PFSK-1 (cell line): ENCODE measurements at regions not wholly inside any gene's neighbourhood (a gene's known extent, or its start where the extent isn't known, plus 50 kb on each side); places are given as distances from the start of the nearest gene placed in this dataset.

Source experiments
- POLR2AphosphoS5 ChIP-seq: IDR thresholded peaks from 2 replicates; pipeline ENCODE4 v1.6.1; 2012; ENCODE audit warnings: low read depth, mild to moderate bottlenecking, control low read depth, low read length, moderate library complexity
- SIN3A ChIP-seq: IDR thresholded peaks from 2 replicates; pipeline ENCODE4 v1.6.1; 2012; ENCODE audit warnings: mild to moderate bottlenecking, low read length, moderate library complexity, borderline replicate concordance; ENCODE audit not compliant: insufficient read depth
- TF ChIP-seq, protein P1 (sequence below), 2 experiments: IDR thresholded peaks; 2 replicates each; pipeline versions ENCODE4 v1.6.1 to v1.8.0; 2011 to 2012; ENCODE audit warnings: low read depth in 2 of 2, low read length in 2 of 2, control low read depth in 1 of 2, inconsistent platforms in 1 of 2, mild to moderate bottlenecking in 1 of 2, moderate library complexity in 1 of 2; ENCODE audit not compliant: insufficient read depth in 1 of 2

DNA sequence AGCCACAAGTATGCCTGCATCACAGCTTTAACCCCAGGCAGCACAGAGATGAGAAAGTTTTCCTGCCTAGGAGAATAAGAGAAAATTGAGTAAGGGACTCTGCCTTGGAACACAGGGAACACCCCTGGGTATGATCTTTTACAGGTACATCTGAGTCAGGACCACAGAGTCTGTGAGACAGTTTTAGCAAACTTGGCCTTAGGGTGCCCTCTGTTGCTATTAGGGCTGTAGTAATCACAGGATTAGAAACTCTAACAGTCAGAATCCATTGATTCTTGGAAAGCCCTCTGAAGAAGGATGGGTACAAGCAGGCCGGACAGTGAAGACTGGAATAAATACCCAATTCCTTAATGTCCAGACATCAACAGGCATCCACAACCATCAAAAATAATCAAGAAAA, 989.5 kb upstream of the CDH9 start:
- TF ChIP-seq POLR2AphosphoS5 (no peak), SIN3A (no peak)
- TF ChIP-seq, protein P1, sequence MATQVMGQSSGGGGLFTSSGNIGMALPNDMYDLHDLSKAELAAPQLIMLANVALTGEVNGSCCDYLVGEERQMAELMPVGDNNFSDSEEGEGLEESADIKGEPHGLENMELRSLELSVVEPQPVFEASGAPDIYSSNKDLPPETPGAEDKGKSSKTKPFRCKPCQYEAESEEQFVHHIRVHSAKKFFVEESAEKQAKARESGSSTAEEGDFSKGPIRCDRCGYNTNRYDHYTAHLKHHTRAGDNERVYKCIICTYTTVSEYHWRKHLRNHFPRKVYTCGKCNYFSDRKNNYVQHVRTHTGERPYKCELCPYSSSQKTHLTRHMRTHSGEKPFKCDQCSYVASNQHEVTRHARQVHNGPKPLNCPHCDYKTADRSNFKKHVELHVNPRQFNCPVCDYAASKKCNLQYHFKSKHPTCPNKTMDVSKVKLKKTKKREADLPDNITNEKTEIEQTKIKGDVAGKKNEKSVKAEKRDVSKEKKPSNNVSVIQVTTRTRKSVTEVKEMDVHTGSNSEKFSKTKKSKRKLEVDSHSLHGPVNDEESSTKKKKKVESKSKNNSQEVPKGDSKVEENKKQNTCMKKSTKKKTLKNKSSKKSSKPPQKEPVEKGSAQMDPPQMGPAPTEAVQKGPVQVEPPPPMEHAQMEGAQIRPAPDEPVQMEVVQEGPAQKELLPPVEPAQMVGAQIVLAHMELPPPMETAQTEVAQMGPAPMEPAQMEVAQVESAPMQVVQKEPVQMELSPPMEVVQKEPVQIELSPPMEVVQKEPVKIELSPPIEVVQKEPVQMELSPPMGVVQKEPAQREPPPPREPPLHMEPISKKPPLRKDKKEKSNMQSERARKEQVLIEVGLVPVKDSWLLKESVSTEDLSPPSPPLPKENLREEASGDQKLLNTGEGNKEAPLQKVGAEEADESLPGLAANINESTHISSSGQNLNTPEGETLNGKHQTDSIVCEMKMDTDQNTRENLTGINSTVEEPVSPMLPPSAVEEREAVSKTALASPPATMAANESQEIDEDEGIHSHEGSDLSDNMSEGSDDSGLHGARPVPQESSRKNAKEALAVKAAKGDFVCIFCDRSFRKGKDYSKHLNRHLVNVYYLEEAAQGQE (IDR thresholded peaks at IDR 0.05; ENCODE audit: insufficient read depth in 1 of 2, low read depth in 2 of 2, low read length in 2 of 2), result no peak
